Upper lobe of left lung (tissue), 4 donors: ENCODE measurements at regions not wholly inside any gene's neighbourhood (a gene's known extent, or its start where the extent isn't known, plus 50 kb on each side); places are given as distances from the start of the nearest gene placed in this dataset.

Experiments
- CTCF ChIP-seq, 6 experiments: fragments of 450-650 bp in 4 of 6; fragments of 200-600 bp in 2 of 6; sonication (generic) in 2 of 6; IDR thresholded peaks; one replicate each; pipeline ENCODE4 v1.5.1; 2016 to 2019; ENCODE audit warnings: antibody characterized with exemption in 6 of 6
- EP300 ChIP-seq, 4 donors: sonication (generic); formaldehyde crosslinking; IDR thresholded peaks; one replicate each; pipeline ENCODE4 v1.5.1; 2017; ENCODE audit warnings: antibody characterized with exemption in 4 of 4, control low read depth in 2 of 4

- no peak for TF ChIP-seq EP300 (IDR thresholded peaks at IDR 0.05)
- TF ChIP-seq CTCF (IDR thresholded peaks at IDR 0.05), result no peak
Observed at GRCh38 chr20:58017970-58018530, 210.4 kb downstream of the ANKRD60 start.
